ENCODE measurements at regions not wholly inside any gene's neighbourhood (a gene's known extent, or its start where the extent isn't known, plus 50 kb on each side); places are given as distances from the start of the nearest gene placed in this dataset.
A peak's percentile ranks its signal among the peaks of the same experiment; 100 is the strongest.
"Not testable (repeated sequence)": the region's sequence is repeated elsewhere in the genome, so short reads cannot be mapped to it uniquely, and the experiment has no call there.

DNA sequence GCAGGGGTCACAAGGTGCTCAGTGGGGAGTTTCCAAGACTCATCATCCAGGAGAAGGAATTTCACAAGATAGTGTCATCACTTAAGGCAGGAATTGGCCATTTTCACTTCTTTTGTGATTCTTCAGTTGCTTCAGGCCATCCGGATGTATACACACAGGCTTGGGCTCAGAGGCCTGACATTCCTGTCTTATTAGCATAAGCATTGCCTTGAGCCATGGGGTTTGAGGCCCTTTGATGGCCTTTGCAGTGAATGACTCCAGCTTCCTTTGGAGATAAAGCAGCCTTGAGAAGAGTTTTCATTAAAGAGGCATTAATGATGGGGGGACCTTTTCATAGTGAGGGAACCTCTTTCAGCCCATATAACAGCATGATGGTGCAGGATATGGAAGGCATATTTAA is 366.0 kb upstream of the CNTNAP5 start:
- no peaks in the 10 kb centered on the region for H3F3A ChIP-seq (ENCODE audit: insufficient read depth, low read depth)
- H3K4me1 ChIP-seq (replicated peaks; ENCODE audit: insufficient read depth) = no peaks in the 10 kb centered on the region
- H4K20me1 ChIP-seq (ENCODE audit: insufficient read depth) = no peaks in the 10 kb centered on the region
- no peak overlapping the region for H3K27ac ChIP-seq
- no peak for TF ChIP-seq CTCF (conservative IDR thresholded peaks at IDR 0.05)
- no peak for TF ChIP-seq EZH2 (IDR thresholded peaks at IDR 0.05; ENCODE audit: low read depth)
- no peaks in the 10 kb centered on the region for H3K27me3 ChIP-seq (ENCODE audit: insufficient read depth, low read depth)
- H3K79me2 ChIP-seq (ENCODE audit: low read depth) = no peaks in the 10 kb centered on the region
- no peaks in the 10 kb centered on the region for H3K9me3 ChIP-seq (ENCODE audit: insufficient read depth, low read depth)
- no peak overlapping the region for H3K4me2 ChIP-seq
- no TSS peak for BruUV-seq (replicated peaks)
- H3K4me3 ChIP-seq = no peak overlapping the region
- H2AFZ ChIP-seq = no peak overlapping the region
- no peaks in the 10 kb centered on the region for H3K36me3 ChIP-seq (ENCODE audit: low read depth)
- H3K9me2 ChIP-seq (ENCODE audit: insufficient read depth) = no peaks in the 10 kb centered on the region
- intact Hi-C loops (cut with micrococcal nuclease; ENCODE audit: unreplicated experiment) = no loop called here
- peak in 1 of 2 experiments; percentile 5 for DNase-seq
- POLR2A ChIA-PET (ENCODE audit: unreplicated experiment) = no interaction called here
- CTCF ChIA-PET = no interaction called here

- Histone ChIP-seq H3K4me1 (replicated peaks; ENCODE audit: insufficient read depth) (no peaks in the 10 kb centered on the region), H4K20me1 (ENCODE audit: insufficient read depth) (no peaks in the 10 kb centered on the region), H3F3A (ENCODE audit: insufficient read depth, low read depth) (no peaks in the 10 kb centered on the region), H3K9me2 (ENCODE audit: insufficient read depth) (peaks cover 2% of the 10 kb centered on the region; the same call in 1 of the 2 replicates), H3K27me3 (ENCODE audit: insufficient read depth, low read depth) (no peaks in the 10 kb centered on the region), H3K36me3 (ENCODE audit: low read depth) (no peaks in the 10 kb centered on the region), H3K4me3 (no peak overlapping the region), H3K9me3 (ENCODE audit: insufficient read depth, low read depth) (no peaks in the 10 kb centered on the region), H2AFZ (no peak overlapping the region), H3K79me2 (ENCODE audit: low read depth) (no peaks in the 10 kb centered on the region), H3K27ac (no peak overlapping the region), H3K4me2 (no peak overlapping the region)
- POLR2A ChIA-PET (ENCODE audit: unreplicated experiment) = no interaction called here
- CTCF ChIA-PET = no interaction called here
- intact Hi-C loops (cut with micrococcal nuclease; ENCODE audit: unreplicated experiment) = no loop called here
- peak in 1 of 2 experiments; percentile 69 for DNase-seq
- no TSS peak for BruUV-seq (replicated peaks)
- TF ChIP-seq EZH2 (IDR thresholded peaks at IDR 0.05; ENCODE audit: low read depth) (no peak), CTCF (conservative IDR thresholded peaks at IDR 0.05) (no peak)
Observed at GRCh38 chr2:123670286-123670685, 354.8 kb upstream of the CNTNAP5 start.

- H3K4me1 ChIP-seq (replicated peaks; ENCODE audit: insufficient read depth); BruUV-seq (replicated peaks); H3K79me2 ChIP-seq (ENCODE audit: low read depth); H3K27ac ChIP-seq; H3K4me2 ChIP-seq; H3K36me3 ChIP-seq (ENCODE audit: low read depth); H3K9me3 ChIP-seq (ENCODE audit: insufficient read depth, low read depth); H4K20me1 ChIP-seq (ENCODE audit: insufficient read depth); intact Hi-C loops (cut with micrococcal nuclease; ENCODE audit: unreplicated experiment); CTCF ChIA-PET; H2AFZ ChIP-seq; POLR2A ChIA-PET (ENCODE audit: unreplicated experiment); H3K4me3 ChIP-seq; H3K9me2 ChIP-seq (ENCODE audit: insufficient read depth); H3F3A ChIP-seq (ENCODE audit: insufficient read depth, low read depth); DNase-seq: not testable (repeated sequence)
- peaks cover 46% of the 10 kb centered on the region for H3K27me3 ChIP-seq (ENCODE audit: insufficient read depth, low read depth)
Observed at GRCh38 chr2:123683797-123684196, 341.3 kb upstream of the CNTNAP5 start.

- Histone ChIP-seq H3K9me3 (ENCODE audit: insufficient read depth, low read depth) (no peaks in the 10 kb centered on the region), H3K9me2 (ENCODE audit: insufficient read depth) (no peaks in the 10 kb centered on the region), H3K79me2 (ENCODE audit: low read depth) (no peaks in the 10 kb centered on the region), H2AFZ (no peak overlapping the region), H3K4me3 (no peak overlapping the region), H4K20me1 (ENCODE audit: insufficient read depth) (no peaks in the 10 kb centered on the region), H3K4me2 (no peak overlapping the region), H3F3A (ENCODE audit: insufficient read depth, low read depth) (no peaks in the 10 kb centered on the region), H3K4me1 (replicated peaks; ENCODE audit: insufficient read depth) (no peaks in the 10 kb centered on the region), H3K36me3 (ENCODE audit: low read depth) (no peaks in the 10 kb centered on the region), H3K27me3 (ENCODE audit: insufficient read depth, low read depth) (peaks cover 57% of the 10 kb centered on the region), H3K27ac (no peak overlapping the region)
- TF ChIP-seq CTCF (conservative IDR thresholded peaks at IDR 0.05) (no peak), EZH2 (IDR thresholded peaks at IDR 0.05; ENCODE audit: low read depth) (no peak)
- BruUV-seq (replicated peaks) = no TSS peak
- POLR2A ChIA-PET (ENCODE audit: unreplicated experiment) = no interaction called here
- intact Hi-C loops (cut with micrococcal nuclease; ENCODE audit: unreplicated experiment) = no loop called here
- DNase-seq = no peak
- CTCF ChIA-PET = no interaction called here
Observed at GRCh38 chr2:123687064-123687463, 338.0 kb upstream of the CNTNAP5 start.

Measured in PC-9 (cell line).